Skeletal muscle satellite cell (primary cell): ENCODE measurements at regions not wholly inside any gene's neighbourhood (a gene's known extent, or its start where the extent isn't known, plus 50 kb on each side); places are given as distances from the start of the nearest gene placed in this dataset.
"Not testable (repeated sequence)": the region's sequence is repeated elsewhere in the genome, so short reads cannot be mapped to it uniquely, and the experiment has no call there.

Experiments used
- H3K27me3 ChIP-seq: 2 replicates; pipeline ENCODE4 v1.7.0; 2013; ENCODE audit warnings: low read length; ENCODE audit not compliant: control insufficient read depth, insufficient read depth
- H3K36me3 ChIP-seq: 2 replicates; pipeline ENCODE4 v1.7.0; 2013; ENCODE audit warnings: mild to moderate bottlenecking, control low read depth, low read length; ENCODE audit not compliant: insufficient read depth
- H3K4me1 ChIP-seq: 2 replicates; pipeline ENCODE4 v1.7.0; 2013; ENCODE audit warnings: low read length; ENCODE audit not compliant: control insufficient read depth, insufficient read depth
- H3K4me2 ChIP-seq: 2 replicates; pipeline ENCODE4 v1.7.0; 2013; ENCODE audit warnings: mild to moderate bottlenecking, low read length
- H3K4me3 ChIP-seq: 2 replicates; pipeline ENCODE4 v1.7.0; 2013; ENCODE audit warnings: low read length
- H3K9ac ChIP-seq: 2 replicates; pipeline ENCODE4 v1.7.0; 2013; ENCODE audit warnings: mild to moderate bottlenecking, low read depth, low read length, moderate library complexity
- H3K9me3 ChIP-seq: replicated peaks from 2 replicates; pipeline ENCODE4 v1.7.0; 2013; ENCODE audit warnings: mild to moderate bottlenecking, control low read depth, low read length

- no peaks in the 10 kb centered on the region for H3K36me3 ChIP-seq
- no peak overlapping the region for H3K4me2 ChIP-seq
- no peaks in the 10 kb centered on the region for H3K27me3 ChIP-seq
Observed at GRCh38 chr1:172845371-172845770, 186.5 kb downstream of the FASLG start.

GRCh38 chr1:172845865-172846264 is 187.0 kb downstream of the FASLG start:
- Histone ChIP-seq H3K9ac (no peak overlapping the region), H3K4me2 (no peak overlapping the region), H3K36me3 (no peaks in the 10 kb centered on the region), H3K9me3 (no peaks in the 10 kb centered on the region), H3K27me3 (no peaks in the 10 kb centered on the region), H3K4me3 (no peak overlapping the region), H3K4me1 (peaks cover 6% of the 10 kb centered on the region)

More at GRCh38 chr1:172845371-172845770, 186.5 kb downstream of the FASLG start:
- Histone ChIP-seq H3K9me3 (no peaks in the 10 kb centered on the region), H3K4me3 (no peak overlapping the region), H3K9ac (no peak overlapping the region), H3K4me1 (peaks cover 6% of the 10 kb centered on the region)

GRCh38 chr1:172847814-172848213 is 188.9 kb downstream of the FASLG start:
- not testable (repeated sequence) for H3K4me2 ChIP-seq, H3K4me3 ChIP-seq, H3K27me3 ChIP-seq, H3K9me3 ChIP-seq, H3K4me1 ChIP-seq, H3K9ac ChIP-seq, H3K36me3 ChIP-seq

DNA sequence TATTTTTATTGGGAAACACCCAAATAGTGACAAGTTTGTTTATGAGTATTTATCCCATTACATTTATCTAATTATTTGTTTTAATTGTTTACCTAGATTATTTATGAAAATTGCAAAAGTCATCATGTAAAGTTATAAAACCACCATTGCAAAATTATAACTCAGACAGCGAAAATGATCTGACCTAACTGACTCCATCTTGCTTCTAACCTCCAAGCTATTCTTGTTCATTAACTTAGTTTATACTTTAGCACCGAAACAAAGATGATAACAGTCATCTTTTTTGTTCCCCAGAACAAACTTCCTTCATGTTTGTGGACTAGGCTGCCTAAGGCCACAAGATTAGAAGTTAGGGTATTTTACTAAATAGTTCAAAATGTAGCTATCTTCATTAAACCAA is 190.8 kb downstream of the FASLG start:
- Histone ChIP-seq H3K4me2 (no peak overlapping the region), H3K4me3 (no peak overlapping the region), H3K9ac (no peak overlapping the region), H3K9me3 (no peaks in the 10 kb centered on the region), H3K27me3 (no peaks in the 10 kb centered on the region), H3K36me3 (no peaks in the 10 kb centered on the region), H3K4me1 (peaks cover 6% of the 10 kb centered on the region)

DNA sequence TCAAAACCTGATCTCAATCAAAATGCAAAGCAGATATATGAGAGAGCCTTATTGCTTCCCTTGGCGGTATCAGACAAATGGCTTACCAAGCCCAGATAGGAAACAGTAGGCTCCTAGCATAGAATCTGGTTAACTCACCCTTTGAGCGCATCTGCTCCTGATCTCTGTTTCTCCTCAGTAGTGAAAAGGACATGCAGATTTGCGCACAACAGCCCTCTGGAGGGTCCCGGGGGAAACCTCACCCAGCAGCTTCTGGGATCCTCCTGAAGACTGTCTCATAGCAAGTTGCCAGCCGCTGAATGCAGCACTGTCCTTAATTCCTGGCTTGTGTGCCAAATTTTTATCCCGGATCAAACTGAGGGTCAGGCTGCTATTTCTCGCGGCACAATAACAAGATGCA is 192.2 kb downstream of the FASLG start:
- Histone ChIP-seq H3K9ac (no peak overlapping the region), H3K4me1 (no peaks in the 10 kb centered on the region), H3K27me3 (no peaks in the 10 kb centered on the region), H3K9me3 (no peaks in the 10 kb centered on the region), H3K4me3 (no peak overlapping the region), H3K36me3 (no peaks in the 10 kb centered on the region), H3K4me2 (no peak overlapping the region)

DNA sequence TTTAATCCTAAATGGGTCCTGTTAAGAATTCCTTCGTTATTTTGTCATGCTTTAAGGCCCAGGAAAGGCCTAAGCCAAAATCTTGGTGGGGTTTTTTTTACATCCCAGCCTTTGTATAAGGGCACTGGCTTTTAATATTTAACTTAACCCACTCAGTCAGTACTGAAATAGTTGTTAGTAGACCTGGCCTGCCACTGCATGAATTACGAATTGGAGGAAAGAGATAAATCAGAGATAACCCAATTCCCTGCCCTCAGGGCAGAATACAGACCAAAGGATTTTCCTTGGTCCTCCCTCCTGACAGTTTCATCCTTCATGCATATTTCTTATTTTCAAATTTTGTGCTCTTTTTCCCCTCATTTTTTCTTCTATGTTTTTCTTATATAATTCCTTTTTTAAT is 193.0 kb downstream of the FASLG start:
- no peaks in the 10 kb centered on the region for H3K4me1 ChIP-seq
- H3K4me3 ChIP-seq = no peak overlapping the region
- no peak overlapping the region for H3K9ac ChIP-seq
- H3K27me3 ChIP-seq = no peaks in the 10 kb centered on the region
- H3K4me2 ChIP-seq = no peak overlapping the region
- no peaks in the 10 kb centered on the region for H3K36me3 ChIP-seq
- no peaks in the 10 kb centered on the region for H3K9me3 ChIP-seq

GRCh38 chr1:172855983-172856382 is 194.8 kb downstream of the TNFSF18 start:
- not testable (repeated sequence) for H3K36me3 ChIP-seq, H3K4me2 ChIP-seq, H3K4me1 ChIP-seq, H3K27me3 ChIP-seq, H3K9me3 ChIP-seq, H3K4me3 ChIP-seq, H3K9ac ChIP-seq

GRCh38 chr1:172863031-172863430 is 187.7 kb downstream of the TNFSF18 start:
- H3K36me3 ChIP-seq = no peaks in the 10 kb centered on the region
- H3K9ac ChIP-seq = no peak overlapping the region
- no peaks in the 10 kb centered on the region for H3K27me3 ChIP-seq
- no peaks in the 10 kb centered on the region for H3K9me3 ChIP-seq
- peaks cover 4% of the 10 kb centered on the region for H3K4me1 ChIP-seq
- H3K4me3 ChIP-seq = no peak overlapping the region
- no peak overlapping the region for H3K4me2 ChIP-seq

DNA sequence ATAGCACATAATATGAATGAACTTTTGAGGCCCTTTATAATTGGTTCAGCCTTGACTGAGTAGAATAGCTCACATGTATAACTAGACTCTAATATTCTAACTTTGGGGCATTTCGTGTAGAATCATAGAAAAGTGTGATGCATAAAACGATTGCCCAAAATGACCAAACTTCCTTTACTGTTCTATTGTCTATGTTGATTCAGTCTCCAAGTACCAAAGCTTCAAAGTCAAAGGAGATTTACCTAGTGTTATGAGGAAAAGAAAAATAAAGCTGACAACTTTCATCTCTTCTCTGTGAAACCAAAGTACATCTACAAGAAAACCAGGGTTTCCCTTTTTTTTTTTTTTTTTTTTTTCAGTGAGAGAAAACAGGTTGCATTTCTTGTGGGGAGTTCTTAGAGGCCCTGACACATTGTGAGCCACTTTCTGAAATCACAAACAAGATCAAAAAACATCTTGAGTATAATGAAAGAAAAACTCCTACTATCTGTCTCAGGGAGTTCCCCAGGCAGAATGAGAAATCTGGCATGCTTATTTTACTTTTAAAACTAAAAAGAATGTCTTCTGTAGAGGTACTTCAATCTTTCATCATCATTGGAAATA is 183.4 kb downstream of the TNFSF18 start:
- H3K9ac ChIP-seq = no peak overlapping the region
- peaks cover 6% of the 10 kb centered on the region for H3K4me1 ChIP-seq
- no peaks in the 10 kb centered on the region for H3K36me3 ChIP-seq
- no peaks in the 10 kb centered on the region for H3K27me3 ChIP-seq
- no peaks in the 10 kb centered on the region for H3K9me3 ChIP-seq
- H3K4me3 ChIP-seq = no peak overlapping the region
- no peak overlapping the region for H3K4me2 ChIP-seq

- Histone ChIP-seq H3K4me3 (no peak overlapping the region), H3K4me1 (peaks cover 6% of the 10 kb centered on the region), H3K9me3 (no peaks in the 10 kb centered on the region), H3K9ac (no peak overlapping the region), H3K4me2 (no peak overlapping the region), H3K36me3 (no peaks in the 10 kb centered on the region), H3K27me3 (no peaks in the 10 kb centered on the region)
Observed at GRCh38 chr1:172870901-172871606, 179.7 kb downstream of the TNFSF18 start.

GRCh38 chr1:172874950-172875349 is 175.8 kb downstream of the TNFSF18 start:
- Histone ChIP-seq H3K4me3 (no peak overlapping the region), H3K27me3 (no peaks in the 10 kb centered on the region), H3K4me2 (no peak overlapping the region), H3K4me1 (peaks cover 6% of the 10 kb centered on the region), H3K9ac (no peak overlapping the region), H3K36me3 (no peaks in the 10 kb centered on the region), H3K9me3 (no peaks in the 10 kb centered on the region)

GRCh38 chr1:172875892-172876291 is 174.8 kb downstream of the TNFSF18 start:
- Histone ChIP-seq H3K4me1 (peaks cover 6% of the 10 kb centered on the region), H3K4me2 (no peak overlapping the region)

More at GRCh38 chr1:172875892-172876291, 174.8 kb downstream of the TNFSF18 start:
- Histone ChIP-seq H3K4me3 (no peak overlapping the region), H3K9ac (no peak overlapping the region), H3K9me3 (no peaks in the 10 kb centered on the region), H3K36me3 (no peaks in the 10 kb centered on the region), H3K27me3 (no peaks in the 10 kb centered on the region)
